HG03066 (cell line): ENCODE measurements at regions not wholly inside any gene's neighbourhood (a gene's known extent, or its start where the extent isn't known, plus 50 kb on each side); places are given as distances from the start of the nearest gene placed in this dataset.

ENCODE experiments used
- ATAC-seq: cut with Tn5 transposase; IDR thresholded peaks from one replicate; pipeline ENCODE4 v1.9.1; 2021; ENCODE audit warnings: low read depth; ENCODE audit not compliant: unreplicated experiment

- no peak for ATAC-seq
Measured at GRCh38 chr14:87199381-87199780, 793.6 kb downstream of the GALC start.

- ATAC-seq = no peak
Measured at GRCh38 chr14:87196436-87196835, 796.5 kb downstream of the GALC start.

DNA sequence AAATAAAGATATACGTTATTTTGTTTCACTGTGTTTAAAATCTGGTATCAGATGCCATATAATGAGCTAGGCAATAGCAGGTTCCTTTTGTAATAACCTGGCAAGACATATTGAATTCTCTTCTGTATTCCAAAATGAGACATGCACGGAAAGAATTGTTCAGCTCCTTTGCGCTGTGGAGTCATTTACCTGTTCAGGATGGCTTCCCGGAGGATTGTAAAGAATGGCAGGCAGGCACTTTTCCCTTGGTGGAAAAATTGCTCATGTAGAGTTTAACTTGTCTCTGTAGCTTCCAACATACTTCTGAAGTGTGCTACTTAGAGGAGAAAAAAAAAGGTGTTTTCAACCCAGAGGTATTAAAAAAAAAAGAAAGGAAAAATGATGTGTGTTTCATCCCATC, 805.2 kb downstream of the GALC start:
- no peak for ATAC-seq

- no peak for ATAC-seq
Measured at GRCh38 chr14:87186737-87187136, 806.2 kb downstream of the GALC start.

GRCh38 chr14:87185961-87186560, 806.9 kb downstream of the GALC start:
- ATAC-seq = no peak

GRCh38 chr14:87184180-87184579, 808.8 kb downstream of the GALC start:
- no peak for ATAC-seq

DNA sequence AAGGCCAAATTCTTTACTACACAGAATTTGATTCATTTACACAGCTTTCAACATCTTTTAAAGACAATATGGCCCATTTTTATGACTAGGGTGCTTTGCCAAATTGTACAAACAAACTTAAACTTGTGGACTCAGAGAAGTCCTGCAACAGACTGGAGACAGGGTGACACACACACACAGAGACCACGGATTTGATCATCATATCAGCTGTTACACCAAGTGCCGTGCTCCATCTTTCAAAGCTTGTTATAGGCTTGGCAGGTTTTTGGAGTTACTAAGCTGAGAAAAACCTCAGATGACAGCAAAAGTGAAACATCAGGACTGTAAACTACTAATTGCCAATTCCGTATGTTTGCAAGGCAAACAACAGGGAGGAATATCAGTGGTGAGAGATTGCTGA, 811.7 kb downstream of the GALC start:
- no peak for ATAC-seq

GRCh38 chr14:87179936-87180335, 813.0 kb downstream of the GALC start:
- no peak for ATAC-seq

GRCh38 chr14:87178277-87178676, 814.7 kb downstream of the GALC start:
- ATAC-seq = no peak

DNA sequence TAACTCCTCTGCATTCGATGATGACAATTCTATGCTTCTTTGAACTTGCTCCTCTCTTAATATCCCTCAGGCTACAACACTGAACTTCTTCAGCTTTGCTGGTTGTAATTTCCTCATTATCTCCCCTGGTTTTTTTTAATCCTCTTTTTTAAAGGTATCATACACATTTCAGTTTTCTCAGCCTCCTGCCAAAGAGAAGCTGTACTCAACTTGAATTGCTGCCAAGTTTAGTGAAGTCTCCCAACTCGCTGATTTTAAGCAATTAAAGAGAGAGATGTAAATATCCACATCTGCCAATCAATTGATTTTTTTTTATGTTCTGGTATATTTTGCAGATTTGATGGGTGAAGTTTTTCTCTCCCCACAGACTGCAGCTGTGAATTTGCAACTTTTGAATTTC, 817.8 kb downstream of the GALC start:
- no peak for ATAC-seq

DNA sequence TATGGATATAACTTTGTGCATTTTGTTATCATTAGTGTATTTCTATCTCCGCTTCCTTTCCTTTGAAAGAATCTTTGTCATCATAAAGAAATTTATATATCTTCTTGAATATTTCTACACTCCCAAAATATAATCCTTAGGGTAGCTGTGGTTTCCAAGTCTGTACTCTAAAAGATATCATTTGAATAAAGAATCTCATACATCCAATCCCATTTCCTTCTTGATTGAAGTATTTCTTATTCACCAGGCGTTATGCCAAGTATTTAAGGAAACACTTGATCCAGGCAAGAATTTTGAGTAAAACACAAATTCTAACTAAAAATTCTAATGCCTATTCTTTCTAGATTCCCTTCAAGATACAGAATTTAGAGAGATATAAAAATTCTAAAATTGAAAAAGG, 821.8 kb downstream of the GALC start:
- no peak for ATAC-seq

DNA sequence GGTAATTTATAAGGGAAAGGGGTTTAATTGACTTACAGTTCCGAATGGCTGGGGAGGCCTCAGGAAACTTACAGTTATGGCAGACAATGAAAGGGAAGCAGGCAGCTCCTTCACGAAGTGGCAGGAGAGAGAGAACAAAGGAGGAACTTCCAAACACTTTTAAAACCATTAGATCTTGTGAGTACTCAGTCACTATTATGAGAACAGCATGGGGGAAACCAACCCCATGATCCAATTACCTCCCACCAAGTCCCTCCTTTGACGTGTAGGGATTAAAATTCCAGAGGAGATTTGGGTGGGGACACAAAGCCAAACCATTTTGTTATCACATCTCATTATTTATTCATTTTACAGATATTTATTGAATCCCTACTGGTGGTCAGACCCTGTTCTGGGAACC, 822.8 kb downstream of the GALC start:
- ATAC-seq = no peak

GRCh38 chr14:87169362-87169761, 823.6 kb downstream of the GALC start:
- no peak for ATAC-seq

DNA sequence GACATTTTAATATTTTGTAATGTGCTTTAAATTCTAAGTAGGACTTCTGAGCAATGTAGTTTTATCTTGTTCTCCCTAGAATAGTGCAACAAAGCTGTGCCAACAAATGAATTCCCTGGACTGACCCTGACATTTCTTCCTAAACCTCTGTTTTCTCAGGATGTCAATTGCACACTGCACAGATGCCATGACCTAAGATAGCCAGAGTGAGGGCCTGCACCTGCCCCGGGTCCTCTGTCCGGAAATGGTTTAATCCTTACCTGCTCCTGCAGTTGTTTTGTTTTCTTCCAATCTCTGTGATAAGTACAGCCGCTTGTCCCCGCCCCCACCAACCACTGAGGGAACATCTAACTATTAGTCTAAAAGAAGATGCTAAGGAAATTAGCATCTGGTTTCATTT, 831.5 kb downstream of the GALC start:
- no peak for ATAC-seq

DNA sequence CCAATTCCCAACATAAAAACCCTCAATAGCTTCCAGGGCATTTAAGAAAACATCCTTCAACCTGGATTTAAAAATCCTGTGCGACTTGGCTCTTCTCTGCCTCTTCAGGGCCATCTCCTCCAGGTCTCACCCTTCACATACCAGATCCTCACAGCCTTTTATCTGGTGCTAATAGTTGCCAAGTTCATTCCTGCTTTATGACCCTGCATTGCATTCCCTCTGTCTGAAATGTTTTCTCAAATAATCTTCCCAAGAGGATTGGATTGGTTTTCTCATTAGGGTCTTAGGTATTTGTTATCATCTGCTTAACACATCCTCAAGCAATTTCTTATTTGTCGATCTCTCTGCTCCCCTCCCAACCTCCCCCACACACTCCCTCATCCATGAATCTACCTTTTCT, 832.0 kb downstream of the GALC start:
- no peak for ATAC-seq

GRCh38 chr14:87158283-87158682, 834.7 kb downstream of the GALC start:
- no peak for ATAC-seq

DNA sequence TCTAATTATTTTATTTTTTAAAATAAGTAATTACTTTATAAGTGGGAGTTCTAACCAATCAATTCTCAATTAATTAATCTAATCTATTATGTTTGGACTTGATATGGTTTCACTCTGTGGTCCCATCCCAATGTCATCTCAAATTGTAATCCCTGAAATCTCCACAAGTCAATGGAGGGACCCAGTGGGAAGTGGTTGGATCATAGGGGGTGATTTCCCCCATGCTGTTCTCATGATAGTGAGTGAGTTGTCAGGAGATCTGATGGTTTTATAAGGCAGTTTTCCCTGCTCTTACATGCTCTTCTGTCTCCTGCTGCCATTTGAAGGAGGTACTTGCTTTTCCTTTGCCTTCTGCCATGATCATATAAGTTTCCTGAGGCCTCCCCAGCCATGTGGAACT, 836.1 kb downstream of the GALC start:
- ATAC-seq = no peak

GRCh38 chr14:87155856-87156488, 837.0 kb downstream of the GALC start:
- no peak for ATAC-seq

DNA sequence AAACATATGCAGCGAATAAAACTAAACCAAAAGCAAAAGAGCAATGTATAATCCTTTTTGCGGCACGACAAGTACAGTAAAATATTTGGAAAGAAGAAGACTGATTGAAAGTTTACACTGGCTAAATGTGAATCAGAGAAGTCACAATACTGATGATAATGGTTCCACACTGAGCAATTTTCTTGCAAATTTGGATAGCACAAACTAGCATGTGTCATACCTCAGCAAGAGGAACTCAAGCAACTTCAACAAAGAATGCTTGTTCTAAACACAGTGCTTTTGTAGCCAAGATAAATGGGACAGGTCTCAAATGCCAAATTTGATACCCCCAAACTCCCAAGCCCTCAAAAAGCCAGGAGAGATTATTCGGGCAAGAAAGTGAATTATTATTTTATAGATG, 839.1 kb downstream of the GALC start:
- no peak for ATAC-seq

GRCh38 chr14:87153391-87153790, 839.6 kb downstream of the GALC start:
- ATAC-seq = no peak

DNA sequence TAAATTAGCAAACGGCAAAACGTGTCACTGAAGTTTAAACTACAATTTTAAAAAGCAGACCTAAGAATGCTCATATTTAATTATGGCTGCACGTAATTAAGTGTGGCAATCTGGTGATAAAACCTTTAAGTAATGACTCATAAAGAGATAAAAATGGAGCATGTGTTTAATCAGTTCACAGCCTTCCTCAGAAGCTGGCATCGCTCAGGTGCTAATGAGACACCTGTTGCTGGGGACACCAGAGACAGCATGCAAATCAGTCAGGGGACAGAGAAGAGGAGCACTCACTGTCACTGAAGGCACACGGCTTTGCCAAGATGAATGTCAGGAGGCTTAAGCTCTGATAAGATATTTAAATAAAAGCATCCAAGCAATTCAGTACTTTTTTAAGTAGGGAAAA, 840.3 kb downstream of the GALC start:
- no peak for ATAC-seq

- ATAC-seq = no peak
Measured at GRCh38 chr14:87149583-87150354, 843.2 kb downstream of the GALC start.
